ENCODE measurements at regions not wholly inside any gene's neighbourhood (a gene's known extent, or its start where the extent isn't known, plus 50 kb on each side); places are given as distances from the start of the nearest gene placed in this dataset.
"Not testable (repeated sequence)": the region's sequence is repeated elsewhere in the genome, so short reads cannot be mapped to it uniquely, and the experiment has no call there.

DNA sequence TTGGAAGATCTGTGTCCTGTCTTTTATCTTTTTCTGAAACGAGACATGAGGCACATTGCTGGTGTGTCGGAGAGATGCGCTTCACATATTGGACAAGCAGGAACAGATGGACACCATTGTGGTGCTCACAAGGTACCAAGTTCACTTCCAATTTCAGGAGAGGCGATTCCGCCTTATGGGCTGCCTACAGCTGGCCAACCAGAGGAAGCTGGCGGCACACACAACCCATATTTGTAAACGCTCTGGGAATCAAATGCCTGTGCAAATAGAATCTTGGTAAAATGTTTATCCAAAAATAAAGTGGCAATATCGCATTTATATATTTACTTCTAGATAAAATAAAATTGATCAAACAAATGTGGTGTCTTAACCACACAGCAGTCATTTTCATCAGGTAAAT is 337.4 kb downstream of the TCERG1L start:
- no peaks in the 10 kb centered on the region for H3K9me2 ChIP-seq (ENCODE audit: insufficient read depth, low read length)
- H3K4me3 ChIP-seq (ENCODE audit: low read depth, low read length, poor library complexity, severe bottlenecking) = no peak overlapping the region
- no peak overlapping the region for H3K27ac ChIP-seq (ENCODE audit: low read depth, low read length, poor library complexity, severe bottlenecking)
- no peak for TF ChIP-seq CTCF (conservative IDR thresholded peaks at IDR 0.05; ENCODE audit: low read length)
- no peak for TF ChIP-seq EZH2phosphoT487 (IDR thresholded peaks at IDR 0.05; ENCODE audit: borderline replicate concordance, low read depth, low read length)
- H3K4me2 ChIP-seq (ENCODE audit: low read length) = no peak overlapping the region
- H4K20me1 ChIP-seq (ENCODE audit: insufficient read depth, low read length) = no peaks in the 10 kb centered on the region
- no peaks in the 10 kb centered on the region for H3K4me1 ChIP-seq (ENCODE audit: insufficient read depth, low read length, poor library complexity, severe bottlenecking)
- no peak overlapping the region for H2AFZ ChIP-seq (ENCODE audit: low read length)
- intact Hi-C loops (cut with micrococcal nuclease; ENCODE audit: unreplicated experiment) = no loop called here
- no peaks in the 10 kb centered on the region for H3K79me2 ChIP-seq (ENCODE audit: insufficient read depth, low read depth, low read length)
- H3K9me3 ChIP-seq (ENCODE audit: low read length) = no peaks in the 10 kb centered on the region
- no peaks in the 10 kb centered on the region for H3K36me3 ChIP-seq (ENCODE audit: insufficient read depth, low read length)
- DNase-seq (ENCODE audit: low spot score) = no peak
- ChIA-PET POLR2A (no interaction called here), CTCF (ENCODE audit: unreplicated experiment) (no interaction called here)
- BruUV-seq (replicated peaks) = no TSS peak

GRCh38 chr10:130975351-130975750 is 336.2 kb downstream of the TCERG1L start:
- CTCF ChIA-PET (ENCODE audit: unreplicated experiment); H3K4me1 ChIP-seq (ENCODE audit: insufficient read depth, low read length, poor library complexity, severe bottlenecking); H2AFZ ChIP-seq (ENCODE audit: low read length); H3K36me3 ChIP-seq (ENCODE audit: insufficient read depth, low read length); H3K9me2 ChIP-seq (ENCODE audit: insufficient read depth, low read length); H3K79me2 ChIP-seq (ENCODE audit: insufficient read depth, low read depth, low read length); POLR2A ChIA-PET; intact Hi-C loops (cut with micrococcal nuclease; ENCODE audit: unreplicated experiment); H4K20me1 ChIP-seq (ENCODE audit: insufficient read depth, low read length); H3K4me3 ChIP-seq (ENCODE audit: low read depth, low read length, poor library complexity, severe bottlenecking); BruUV-seq (replicated peaks); H3K27ac ChIP-seq (ENCODE audit: low read depth, low read length, poor library complexity, severe bottlenecking); DNase-seq (ENCODE audit: low spot score); H3K9me3 ChIP-seq (ENCODE audit: low read length); H3K4me2 ChIP-seq (ENCODE audit: low read length): not testable (repeated sequence)

- ChIA-PET CTCF (ENCODE audit: unreplicated experiment) (no interaction called here), POLR2A (interaction anchor here (0.7 kb wide), 1 partner anchor 433 kb away, joined by 3 read pairs; no protein-coding TSS in a partner anchor)
- H3K27ac ChIP-seq (ENCODE audit: low read depth, low read length, poor library complexity, severe bottlenecking) = no peak overlapping the region
- no peak overlapping the region for H3K4me3 ChIP-seq (ENCODE audit: low read depth, low read length, poor library complexity, severe bottlenecking)
- H3K36me3 ChIP-seq (ENCODE audit: insufficient read depth, low read length) = no peaks in the 10 kb centered on the region
- H3K4me1 ChIP-seq (ENCODE audit: insufficient read depth, low read length, poor library complexity, severe bottlenecking) = no peaks in the 10 kb centered on the region
- no peaks in the 10 kb centered on the region for H3K79me2 ChIP-seq (ENCODE audit: insufficient read depth, low read depth, low read length)
- no peaks in the 10 kb centered on the region for H3K9me3 ChIP-seq (ENCODE audit: low read length)
- DNase-seq (ENCODE audit: low spot score) = no peak
- H2AFZ ChIP-seq (ENCODE audit: low read length) = no peak overlapping the region
- H3K4me2 ChIP-seq (ENCODE audit: low read length) = no peak overlapping the region
- TF ChIP-seq CTCF (conservative IDR thresholded peaks at IDR 0.05; ENCODE audit: low read length) = no peak
- TF ChIP-seq EZH2phosphoT487 (IDR thresholded peaks at IDR 0.05; ENCODE audit: borderline replicate concordance, low read depth, low read length) = no peak
- BruUV-seq (replicated peaks) = no TSS peak
- intact Hi-C loops (cut with micrococcal nuclease; ENCODE audit: unreplicated experiment) = no loop called here
- H4K20me1 ChIP-seq (ENCODE audit: insufficient read depth, low read length) = no peaks in the 10 kb centered on the region
- H3K9me2 ChIP-seq (ENCODE audit: insufficient read depth, low read length) = no peaks in the 10 kb centered on the region
Observed at GRCh38 chr10:130982802-130983201, 328.7 kb downstream of the TCERG1L start.
